Gastroesophageal sphincter (tissue), 3 donors: ENCODE measurements at regions not wholly inside any gene's neighbourhood (a gene's known extent, or its start where the extent isn't known, plus 50 kb on each side); places are given as distances from the start of the nearest gene placed in this dataset.

Experiments
- POLR2A ChIP-seq, 2 donors: fragments of 450-650 bp; IDR thresholded peaks; one replicate each; pipeline ENCODE4 v1.6.1; 2017; ENCODE audit warnings: antibody characterized with exemption in 2 of 2, mild to moderate bottlenecking in 2 of 2, moderate library complexity in 1 of 2
- TF ChIP-seq, protein P1 (sequence below), 4 experiments: fragments of 200-600 bp in 2 of 4; fragments of 450-650 bp in 2 of 4; sonication (generic) in 1 of 4; IDR thresholded peaks; one replicate each; pipeline ENCODE4 v1.5.1; 2017 to 2019; ENCODE audit warnings: antibody characterized with exemption in 4 of 4, mild to moderate bottlenecking in 2 of 4, moderate library complexity in 2 of 4

DNA sequence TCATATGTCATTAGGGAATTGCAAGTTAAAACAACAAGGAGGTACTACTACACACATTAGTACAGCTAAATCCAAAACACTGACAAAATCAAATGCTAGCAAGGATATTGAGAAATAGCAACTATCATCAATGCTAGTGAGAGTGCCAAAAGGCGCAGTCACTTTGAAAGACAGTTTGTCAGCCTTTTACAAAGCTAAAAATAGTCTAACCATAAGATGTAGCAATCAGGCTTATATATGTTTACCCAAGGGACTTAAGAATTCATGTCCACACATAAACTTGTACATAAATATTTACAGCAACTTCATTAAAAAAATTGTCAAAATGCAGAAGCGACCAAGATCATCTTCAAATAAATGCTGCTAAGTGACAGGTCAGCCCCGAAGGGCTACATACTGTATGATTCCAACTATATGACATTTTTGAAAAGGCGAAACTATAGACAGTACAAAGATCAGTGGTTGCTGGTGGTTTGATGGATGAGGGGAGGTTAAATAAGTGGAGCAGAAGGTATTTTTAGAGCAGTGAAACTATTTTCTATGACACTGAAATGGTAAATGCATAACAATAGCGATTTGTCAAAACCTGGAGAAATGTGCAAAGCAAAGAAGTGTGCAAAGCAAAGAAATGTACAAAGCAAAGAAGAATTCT lies 704.8 kb downstream of the ARAP2 start:
- TF ChIP-seq, protein P1, sequence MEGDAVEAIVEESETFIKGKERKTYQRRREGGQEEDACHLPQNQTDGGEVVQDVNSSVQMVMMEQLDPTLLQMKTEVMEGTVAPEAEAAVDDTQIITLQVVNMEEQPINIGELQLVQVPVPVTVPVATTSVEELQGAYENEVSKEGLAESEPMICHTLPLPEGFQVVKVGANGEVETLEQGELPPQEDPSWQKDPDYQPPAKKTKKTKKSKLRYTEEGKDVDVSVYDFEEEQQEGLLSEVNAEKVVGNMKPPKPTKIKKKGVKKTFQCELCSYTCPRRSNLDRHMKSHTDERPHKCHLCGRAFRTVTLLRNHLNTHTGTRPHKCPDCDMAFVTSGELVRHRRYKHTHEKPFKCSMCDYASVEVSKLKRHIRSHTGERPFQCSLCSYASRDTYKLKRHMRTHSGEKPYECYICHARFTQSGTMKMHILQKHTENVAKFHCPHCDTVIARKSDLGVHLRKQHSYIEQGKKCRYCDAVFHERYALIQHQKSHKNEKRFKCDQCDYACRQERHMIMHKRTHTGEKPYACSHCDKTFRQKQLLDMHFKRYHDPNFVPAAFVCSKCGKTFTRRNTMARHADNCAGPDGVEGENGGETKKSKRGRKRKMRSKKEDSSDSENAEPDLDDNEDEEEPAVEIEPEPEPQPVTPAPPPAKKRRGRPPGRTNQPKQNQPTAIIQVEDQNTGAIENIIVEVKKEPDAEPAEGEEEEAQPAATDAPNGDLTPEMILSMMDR (IDR thresholded peaks at IDR 0.05): no peak
- TF ChIP-seq POLR2A (IDR thresholded peaks at IDR 0.05): no peak
